Fibroblast of skin of right quadriceps (primary cell): ENCODE measurements at regions not wholly inside any gene's neighbourhood (a gene's known extent, or its start where the extent isn't known, plus 50 kb on each side); places are given as distances from the start of the nearest gene placed in this dataset.
A peak's percentile ranks its signal among the peaks of the same experiment; 100 is the strongest.

Experiments used
- DNase-seq: peaks from one replicate; pipeline ENCODE4 v3.0.0-alpha.2; 2013

- DNase-seq, result no peak
Measured at GRCh38 chr6:41474213-41474933, 71.8 kb upstream of the FOXP4 start.

- DNase-seq, result no peak
Measured at GRCh38 chr6:41475164-41475563, 71.0 kb upstream of the FOXP4 start.

- DNase-seq, result no peak
Measured at GRCh38 chr6:41475737-41476357, 70.3 kb upstream of the FOXP4 start.

GRCh38 chr6:41476401-41476800, 69.8 kb upstream of the FOXP4 start:
- no peak for DNase-seq

- DNase-seq, result no peak
Measured at GRCh38 chr6:41477572-41477971, 68.6 kb upstream of the FOXP4 start.

- no peak for DNase-seq
Measured at GRCh38 chr6:41483943-41484342, 62.2 kb upstream of the FOXP4 start.

- no peak for DNase-seq
Measured at GRCh38 chr6:41487860-41488432, 58.2 kb upstream of the FOXP4 start.

- DNase-seq, result peak; percentile 89
Measured at GRCh38 chr6:41488433-41489119, 57.6 kb upstream of the FOXP4 start.

- DNase-seq, result peak; percentile 89
Measured at GRCh38 chr6:41489120-41489851, 56.9 kb upstream of the FOXP4 start.

GRCh38 chr6:41492261-41492891, 53.8 kb upstream of the FOXP4 start:
- no peak for DNase-seq

- DNase-seq, result peak; percentile 48
Measured at GRCh38 chr6:41494212-41495110, 51.7 kb upstream of the FOXP4 start.
